HL-60 (cell line): ENCODE measurements at regions not wholly inside any gene's neighbourhood (a gene's known extent, or its start where the extent isn't known, plus 50 kb on each side); places are given as distances from the start of the nearest gene placed in this dataset.

Experiments used
- DNase-seq, 2 experiments: peaks; one replicate each; pipeline ENCODE4 v3.0.0-alpha.2; 2010 to 2020; ENCODE audit warnings: low read depth in 1 of 2, low spot score in 1 of 2
- H3K27ac ChIP-seq: fragments of 250-450 bp; sonication (Bioruptor Pico); replicated peaks from 2 replicates; pipeline ENCODE4 v1.5.1; 2020; ENCODE audit warnings: mild to moderate bottlenecking, moderate library complexity
- H3K27me3 ChIP-seq: fragments of 250-450 bp; sonication (Bioruptor Pico); 2 replicates; pipeline ENCODE4 v1.5.1; 2021; ENCODE audit warnings: mild to moderate bottlenecking, moderate library complexity; ENCODE audit not compliant: insufficient read depth, poor library complexity, severe bottlenecking
- H3K4me3 ChIP-seq: replicated peaks from 2 replicates; pipeline ENCODE4 v1.5.1; 2011; ENCODE audit warnings: mild to moderate bottlenecking, control low read depth, low read length; ENCODE audit not compliant: insufficient read depth
- CTCF ChIP-seq: IDR thresholded peaks from one replicate; pipeline ENCODE4 v1.5.1; 2011; ENCODE audit warnings: low read length, control low read depth, inconsistent platforms; ENCODE audit not compliant: insufficient read depth
- GABPA ChIP-seq: IDR thresholded peaks from 2 replicates; pipeline ENCODE4 v1.6.1; 2012; ENCODE audit warnings: low read depth
- POLR2AphosphoS5 ChIP-seq: IDR thresholded peaks from 2 replicates; pipeline ENCODE4 v1.6.1; 2012; ENCODE audit warnings: low read depth
- REST ChIP-seq: IDR thresholded peaks from 2 replicates; pipeline ENCODE4 v1.6.1; 2012; ENCODE audit warnings: low read depth; ENCODE audit not compliant: insufficient replicate concordance
- SPI1 ChIP-seq: IDR thresholded peaks from 2 replicates; pipeline ENCODE4 v1.6.1; 2012; ENCODE audit warnings: low read depth, mild to moderate bottlenecking, borderline replicate concordance

- TF ChIP-seq POLR2AphosphoS5 (no peak), CTCF (no peak), SPI1 (no peak), GABPA (no peak), REST (no peak)
- Histone ChIP-seq H3K27me3 (no peaks in the 10 kb centered on the region), H3K4me3 (no peak overlapping the region), H3K27ac (no peak overlapping the region)
- DNase-seq = no peak
These were observed 54.1 kb upstream of the STK32A start for GRCh38 chr5:147180751-147181150.
